ENCODE measurements at regions not wholly inside any gene's neighbourhood (a gene's known extent, or its start where the extent isn't known, plus 50 kb on each side); places are given as distances from the start of the nearest gene placed in this dataset.
A peak's percentile ranks its signal among the peaks of the same experiment; 100 is the strongest.

GRCh38 chr11:95344932-95345642 lies 114.1 kb upstream of the SESN3 start:
- H3K27ac ChIP-seq = no peak overlapping the region

GRCh38 chr11:95341221-95341620 lies 110.2 kb upstream of the SESN3 start:
- TF ChIP-seq CTCF (conservative IDR thresholded peaks at IDR 0.05) (no peak), ZFX (IDR thresholded peaks at IDR 0.05) (no peak)
- H3K27ac ChIP-seq = no peak overlapping the region

More at GRCh38 chr11:95344932-95345642, 114.1 kb upstream of the SESN3 start:
- no peak for TF ChIP-seq ZFX (IDR thresholded peaks at IDR 0.05)
- no peak for TF ChIP-seq CTCF (conservative IDR thresholded peaks at IDR 0.05)

- H3K27ac ChIP-seq = peak overlapping the region; percentile 71; the same call in 1 of the 2 replicates
- no peak for TF ChIP-seq CTCF (conservative IDR thresholded peaks at IDR 0.05)
- no peak for TF ChIP-seq ZFX (IDR thresholded peaks at IDR 0.05)
Observed at GRCh38 chr11:95339086-95339901, 108.3 kb upstream of the SESN3 start.

GRCh38 chr11:95338430-95338991 lies 107.5 kb upstream of the SESN3 start:
- peak overlapping the region; percentile 71 for H3K27ac ChIP-seq
- no peak for TF ChIP-seq CTCF (conservative IDR thresholded peaks at IDR 0.05)
- no peak; the same call in 1 of the 2 replicates for TF ChIP-seq ZFX (IDR thresholded peaks at IDR 0.05)

- TF ChIP-seq CTCF (conservative IDR thresholded peaks at IDR 0.05) (no peak), ZFX (IDR thresholded peaks at IDR 0.05) (no peak)
- H3K27ac ChIP-seq = peak overlapping the region; percentile 71
Observed at GRCh38 chr11:95337972-95338429, 107.0 kb upstream of the SESN3 start.

GRCh38 chr11:95337175-95337957 lies 106.4 kb upstream of the SESN3 start:
- H3K27ac ChIP-seq = no peak overlapping the region; the same call in 1 of the 2 replicates
- TF ChIP-seq CTCF (conservative IDR thresholded peaks at IDR 0.05) = no peak
- no peak for TF ChIP-seq ZFX (IDR thresholded peaks at IDR 0.05)

Measured in C4-2B (cell line).